SKM-1 treated with dmso at 0.1 percent for 144 hours (cell line): ENCODE measurements at regions not wholly inside any gene's neighbourhood (a gene's known extent, or its start where the extent isn't known, plus 50 kb on each side); places are given as distances from the start of the nearest gene placed in this dataset.

ENCODE experiments used
- DNase-seq: peaks from one replicate; lab custom pipeline; 2025; ENCODE audit not compliant: unreplicated experiment; lab: John Stamatoyannopoulos, UW

GRCh38 chr6:165229216-165229615 is 80.2 kb downstream of the C6orf118 start:
- DNase-seq, result no peak

GRCh38 chr6:165227644-165228329 is 81.6 kb downstream of the C6orf118 start:
- no peak for DNase-seq

- no peak for DNase-seq
These were observed 85.7 kb downstream of the C6orf118 start for GRCh38 chr6:165223736-165224135.

- no peak for DNase-seq
These were observed 86.3 kb downstream of the C6orf118 start for GRCh38 chr6:165223101-165223500.

GRCh38 chr6:165222315-165223025 is 86.9 kb downstream of the C6orf118 start:
- DNase-seq, result no peak

GRCh38 chr6:165220045-165220444 is 89.4 kb downstream of the C6orf118 start:
- no peak for DNase-seq

- no peak for DNase-seq
These were observed 89.8 kb downstream of the C6orf118 start for GRCh38 chr6:165219629-165220028.

GRCh38 chr6:165218829-165219228 is 90.6 kb downstream of the C6orf118 start:
- no peak for DNase-seq

- DNase-seq, result no peak
These were observed 102.6 kb downstream of the C6orf118 start for GRCh38 chr6:165206798-165207197.

GRCh38 chr6:165205632-165206031 is 103.8 kb downstream of the C6orf118 start:
- no peak for DNase-seq

GRCh38 chr6:165204807-165205545 is 104.4 kb downstream of the C6orf118 start:
- DNase-seq, result no peak

- no peak for DNase-seq
These were observed 109.2 kb downstream of the C6orf118 start for GRCh38 chr6:165200178-165200577.

GRCh38 chr6:165191461-165191860 is 117.9 kb downstream of the C6orf118 start:
- no peak for DNase-seq

GRCh38 chr6:165186441-165187205 is 122.8 kb downstream of the C6orf118 start:
- DNase-seq, result no peak

GRCh38 chr6:165186041-165186440 is 123.4 kb downstream of the C6orf118 start:
- peak; percentile 43 for DNase-seq

GRCh38 chr6:165184192-165184979 is 125.0 kb downstream of the C6orf118 start:
- DNase-seq, result peak; percentile 55

- no peak for DNase-seq
These were observed 125.8 kb downstream of the C6orf118 start for GRCh38 chr6:165183496-165184140.

GRCh38 chr6:165183071-165183470 is 126.3 kb downstream of the C6orf118 start:
- no peak for DNase-seq

- no peak for DNase-seq
These were observed 127.4 kb downstream of the C6orf118 start for GRCh38 chr6:165181951-165182414.

- DNase-seq, result no peak
These were observed 131.3 kb downstream of the C6orf118 start for GRCh38 chr6:165178056-165178455.
